ENCODE measurements at regions not wholly inside any gene's neighbourhood (a gene's known extent, or its start where the extent isn't known, plus 50 kb on each side); places are given as distances from the start of the nearest gene placed in this dataset.

DNA sequence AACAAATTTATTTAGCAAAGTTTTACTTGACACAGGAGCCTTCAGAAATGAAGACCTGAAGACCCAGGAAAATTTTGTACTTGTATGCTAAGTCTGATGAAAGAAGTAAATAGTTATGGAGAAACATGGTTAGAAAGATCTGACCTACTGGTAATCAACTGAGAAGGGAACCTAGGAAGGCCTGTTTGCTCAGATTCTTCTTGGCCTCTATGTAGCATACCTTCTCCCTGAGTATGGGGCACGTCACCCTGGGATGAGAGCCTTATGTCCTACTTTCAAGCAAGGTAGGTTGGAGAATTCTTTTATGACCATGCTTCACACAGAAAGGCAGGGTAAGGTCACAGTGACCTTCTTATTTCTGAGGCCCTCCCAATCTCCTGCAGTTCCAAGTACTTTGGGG, 178.6 kb upstream of the CREB1 start:
- no peaks in the 10 kb centered on the region for H4K20me1 ChIP-seq (ENCODE audit: insufficient read depth)
- no peaks in the 10 kb centered on the region for H3K36me3 ChIP-seq (ENCODE audit: insufficient read depth, low read length)
- H3K9me2 ChIP-seq (ENCODE audit: insufficient read depth, low read length): no peaks in the 10 kb centered on the region
- no peaks in the 10 kb centered on the region for H3K79me2 ChIP-seq (replicated peaks; ENCODE audit: insufficient read depth, low read length)
- no peaks in the 10 kb centered on the region for H3K9me3 ChIP-seq (ENCODE audit: low read length)
- H3K27ac ChIP-seq (ENCODE audit: low read length): no peak overlapping the region
- no peaks in the 10 kb centered on the region for H3K27me3 ChIP-seq (ENCODE audit: insufficient read depth, low read depth, low read length)
- H2AFZ ChIP-seq (ENCODE audit: low read depth, low read length): no peak overlapping the region
- H3K4me3 ChIP-seq (ENCODE audit: low read length): no peak overlapping the region
- no peaks in the 10 kb centered on the region for H3F3A ChIP-seq (ENCODE audit: insufficient read depth, low read length, poor library complexity, severe bottlenecking)
- no peak overlapping the region for H3K9ac ChIP-seq (ENCODE audit: low read length)
- TF ChIP-seq POLR2AphosphoS5 (IDR thresholded peaks at IDR 0.05) (no peak), EP300 (conservative IDR thresholded peaks at IDR 0.05; ENCODE audit: poor library complexity, severe bottlenecking) (no peak), SMC3 (conservative IDR thresholded peaks at IDR 0.05; ENCODE audit: poor library complexity) (no peak), TAF1 (IDR thresholded peaks at IDR 0.05; ENCODE audit: low read depth) (no peak), EZH2 (IDR thresholded peaks at IDR 0.05; ENCODE audit: borderline replicate concordance, insufficient read depth, low read length, poor library complexity, severe bottlenecking) (no peak), MXI1 (conservative IDR thresholded peaks at IDR 0.05; ENCODE audit: poor library complexity, severe bottlenecking) (no peak), RAD21 (conservative IDR thresholded peaks at IDR 0.05) (no peak)
- H3K4me2 ChIP-seq (ENCODE audit: low read length): no peak overlapping the region

DNA sequence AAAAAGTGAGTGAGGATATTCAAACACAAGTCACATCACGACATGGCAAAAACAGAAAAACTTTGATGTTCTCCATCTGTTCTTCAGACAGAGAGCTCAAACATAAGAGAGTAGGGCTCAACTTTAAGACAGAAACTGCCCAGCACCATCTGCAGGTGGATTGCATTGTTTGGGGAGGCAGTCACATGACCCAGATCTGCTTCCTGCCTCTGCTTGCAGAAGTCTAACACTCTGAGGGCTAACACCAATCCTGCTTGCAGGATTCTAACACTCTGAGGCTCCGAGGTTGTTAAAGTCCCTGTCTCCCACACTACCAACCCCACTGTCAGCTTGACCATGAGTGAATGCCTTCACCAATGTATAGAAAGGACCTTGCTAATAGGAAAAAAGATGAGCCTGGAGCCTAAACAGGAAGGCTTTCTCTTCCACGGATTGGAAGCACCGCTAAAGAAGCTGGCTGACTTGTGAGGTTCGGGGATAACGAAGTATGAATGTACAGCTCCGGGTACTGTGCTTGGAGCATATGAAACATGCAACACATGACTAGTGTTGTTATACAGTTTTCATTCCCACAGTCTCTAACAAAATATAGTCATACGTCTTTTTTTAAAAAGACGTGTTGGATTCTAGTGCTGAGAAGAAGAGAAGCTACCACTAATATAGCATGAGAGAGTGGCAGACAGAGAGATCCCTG, 176.6 kb upstream of the CREB1 start:
- Histone ChIP-seq H3K9ac (ENCODE audit: low read length) (no peak overlapping the region), H3K4me3 (ENCODE audit: low read length) (no peak overlapping the region), H2AFZ (ENCODE audit: low read depth, low read length) (no peak overlapping the region), H3K9me3 (ENCODE audit: low read length) (no peaks in the 10 kb centered on the region), H3K9me2 (ENCODE audit: insufficient read depth, low read length) (no peaks in the 10 kb centered on the region), H4K20me1 (ENCODE audit: insufficient read depth) (no peaks in the 10 kb centered on the region), H3F3A (ENCODE audit: insufficient read depth, low read length, poor library complexity, severe bottlenecking) (no peaks in the 10 kb centered on the region), H3K79me2 (replicated peaks; ENCODE audit: insufficient read depth, low read length) (no peaks in the 10 kb centered on the region), H3K27ac (ENCODE audit: low read length) (no peak overlapping the region), H3K27me3 (ENCODE audit: insufficient read depth, low read depth, low read length) (no peaks in the 10 kb centered on the region), H3K4me2 (ENCODE audit: low read length) (no peak overlapping the region), H3K36me3 (ENCODE audit: insufficient read depth, low read length) (no peaks in the 10 kb centered on the region)
- TF ChIP-seq, protein P1, sequence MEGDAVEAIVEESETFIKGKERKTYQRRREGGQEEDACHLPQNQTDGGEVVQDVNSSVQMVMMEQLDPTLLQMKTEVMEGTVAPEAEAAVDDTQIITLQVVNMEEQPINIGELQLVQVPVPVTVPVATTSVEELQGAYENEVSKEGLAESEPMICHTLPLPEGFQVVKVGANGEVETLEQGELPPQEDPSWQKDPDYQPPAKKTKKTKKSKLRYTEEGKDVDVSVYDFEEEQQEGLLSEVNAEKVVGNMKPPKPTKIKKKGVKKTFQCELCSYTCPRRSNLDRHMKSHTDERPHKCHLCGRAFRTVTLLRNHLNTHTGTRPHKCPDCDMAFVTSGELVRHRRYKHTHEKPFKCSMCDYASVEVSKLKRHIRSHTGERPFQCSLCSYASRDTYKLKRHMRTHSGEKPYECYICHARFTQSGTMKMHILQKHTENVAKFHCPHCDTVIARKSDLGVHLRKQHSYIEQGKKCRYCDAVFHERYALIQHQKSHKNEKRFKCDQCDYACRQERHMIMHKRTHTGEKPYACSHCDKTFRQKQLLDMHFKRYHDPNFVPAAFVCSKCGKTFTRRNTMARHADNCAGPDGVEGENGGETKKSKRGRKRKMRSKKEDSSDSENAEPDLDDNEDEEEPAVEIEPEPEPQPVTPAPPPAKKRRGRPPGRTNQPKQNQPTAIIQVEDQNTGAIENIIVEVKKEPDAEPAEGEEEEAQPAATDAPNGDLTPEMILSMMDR (IDR thresholded peaks at IDR 0.05; ENCODE audit: poor library complexity, severe bottlenecking): no peak
- TF ChIP-seq SMC3 (conservative IDR thresholded peaks at IDR 0.05; ENCODE audit: poor library complexity) (no peak), TAF1 (IDR thresholded peaks at IDR 0.05; ENCODE audit: low read depth) (no peak), MXI1 (conservative IDR thresholded peaks at IDR 0.05; ENCODE audit: poor library complexity, severe bottlenecking) (no peak), POLR2AphosphoS5 (IDR thresholded peaks at IDR 0.05) (no peak), RAD21 (conservative IDR thresholded peaks at IDR 0.05) (no peak), EZH2 (IDR thresholded peaks at IDR 0.05; ENCODE audit: borderline replicate concordance, insufficient read depth, low read length, poor library complexity, severe bottlenecking) (no peak), EP300 (conservative IDR thresholded peaks at IDR 0.05; ENCODE audit: poor library complexity, severe bottlenecking) (no peak)
- TF ChIP-seq, protein P2, sequence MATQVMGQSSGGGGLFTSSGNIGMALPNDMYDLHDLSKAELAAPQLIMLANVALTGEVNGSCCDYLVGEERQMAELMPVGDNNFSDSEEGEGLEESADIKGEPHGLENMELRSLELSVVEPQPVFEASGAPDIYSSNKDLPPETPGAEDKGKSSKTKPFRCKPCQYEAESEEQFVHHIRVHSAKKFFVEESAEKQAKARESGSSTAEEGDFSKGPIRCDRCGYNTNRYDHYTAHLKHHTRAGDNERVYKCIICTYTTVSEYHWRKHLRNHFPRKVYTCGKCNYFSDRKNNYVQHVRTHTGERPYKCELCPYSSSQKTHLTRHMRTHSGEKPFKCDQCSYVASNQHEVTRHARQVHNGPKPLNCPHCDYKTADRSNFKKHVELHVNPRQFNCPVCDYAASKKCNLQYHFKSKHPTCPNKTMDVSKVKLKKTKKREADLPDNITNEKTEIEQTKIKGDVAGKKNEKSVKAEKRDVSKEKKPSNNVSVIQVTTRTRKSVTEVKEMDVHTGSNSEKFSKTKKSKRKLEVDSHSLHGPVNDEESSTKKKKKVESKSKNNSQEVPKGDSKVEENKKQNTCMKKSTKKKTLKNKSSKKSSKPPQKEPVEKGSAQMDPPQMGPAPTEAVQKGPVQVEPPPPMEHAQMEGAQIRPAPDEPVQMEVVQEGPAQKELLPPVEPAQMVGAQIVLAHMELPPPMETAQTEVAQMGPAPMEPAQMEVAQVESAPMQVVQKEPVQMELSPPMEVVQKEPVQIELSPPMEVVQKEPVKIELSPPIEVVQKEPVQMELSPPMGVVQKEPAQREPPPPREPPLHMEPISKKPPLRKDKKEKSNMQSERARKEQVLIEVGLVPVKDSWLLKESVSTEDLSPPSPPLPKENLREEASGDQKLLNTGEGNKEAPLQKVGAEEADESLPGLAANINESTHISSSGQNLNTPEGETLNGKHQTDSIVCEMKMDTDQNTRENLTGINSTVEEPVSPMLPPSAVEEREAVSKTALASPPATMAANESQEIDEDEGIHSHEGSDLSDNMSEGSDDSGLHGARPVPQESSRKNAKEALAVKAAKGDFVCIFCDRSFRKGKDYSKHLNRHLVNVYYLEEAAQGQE (IDR thresholded peaks at IDR 0.05; ENCODE audit: borderline replicate concordance): no peak
